ENCODE measurements at regions not wholly inside any gene's neighbourhood (a gene's known extent, or its start where the extent isn't known, plus 50 kb on each side); places are given as distances from the start of the nearest gene placed in this dataset.
"Not testable (repeated sequence)": the region's sequence is repeated elsewhere in the genome, so short reads cannot be mapped to it uniquely, and the experiment has no call there.

DNA sequence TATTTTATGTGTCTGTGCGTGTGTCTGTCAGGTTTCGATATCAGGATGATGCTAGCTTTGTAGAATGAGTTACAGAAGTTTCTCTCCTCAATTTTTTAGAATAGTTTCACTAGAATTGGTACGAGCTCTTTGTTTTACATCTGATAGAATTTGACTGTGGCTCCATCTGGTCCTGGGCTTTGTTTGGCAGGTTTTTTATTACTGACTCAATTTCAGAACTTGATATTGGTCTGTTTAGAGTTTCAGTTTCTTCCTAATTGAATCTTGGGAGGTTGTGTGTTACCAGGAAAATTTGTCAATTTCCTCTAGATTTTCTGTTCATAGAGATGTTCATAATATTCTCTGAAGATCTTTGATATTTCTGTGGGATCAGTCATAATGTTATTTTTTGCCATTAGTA lies 289.4 kb upstream of the COL3A1 start:
- no peak overlapping the region for H3K27ac Mint-ChIP-seq
- H3K4me3 ChIP-seq (ENCODE audit: low read length in 2 of 2): no peak overlapping the region
- no peaks in the 10 kb centered on the region for H3K36me3 Mint-ChIP-seq
- POLR2A ChIA-PET (ENCODE audit: partially characterized antibody): no interaction called here
- no peak for DNase-seq
- no peaks in the 10 kb centered on the region for H3K27me3 ChIP-seq (ENCODE audit: insufficient read depth, low read length)
- H3K27ac ChIP-seq (ENCODE audit: low read depth, low read length): no peak overlapping the region
- no peaks in the 10 kb centered on the region for H3K4me1 Mint-ChIP-seq
- CTCF ChIA-PET (ENCODE audit: partially characterized antibody): no interaction called here
- peaks cover 0 to 10% (median 2%) of the 10 kb centered on the region in 8 donors for H3K9me3 Mint-ChIP-seq
- no peaks in the 10 kb centered on the region for H3K9me3 ChIP-seq (ENCODE audit: control insufficient read depth in 1 of 2, low read length in 2 of 2)
- intact Hi-C loops (cut with micrococcal nuclease): no loop called here
- peaks cover 0 to 1% of the 10 kb centered on the region in 2 donors for H3K27me3 Mint-ChIP-seq
- H3K36me3 ChIP-seq (ENCODE audit: insufficient read depth, low read length): no peaks in the 10 kb centered on the region
- no peaks in the 10 kb centered on the region for H3K4me1 ChIP-seq (ENCODE audit: insufficient read depth, low read length)
- H3K4me3 Mint-ChIP-seq: no peak overlapping the region

GRCh38 chr2:188693111-188693510 lies 281.1 kb upstream of the COL3A1 start:
- Mint-ChIP-seq H3K9me3 (peaks cover 0 to 10% (median 0%) of the 10 kb centered on the region in 8 donors), H3K4me3 (no peak overlapping the region), H3K36me3 (no peaks in the 10 kb centered on the region), H3K27me3 (no peaks in the 10 kb centered on the region), H3K27ac (no peak overlapping the region), H3K4me1 (no peaks in the 10 kb centered on the region)
- no peak overlapping the region for H3K4me3 ChIP-seq (ENCODE audit: low read length in 2 of 2)
- intact Hi-C loops (cut with micrococcal nuclease): no loop called here
- ChIA-PET POLR2A (ENCODE audit: partially characterized antibody) (no interaction called here), CTCF (ENCODE audit: partially characterized antibody) (no interaction called here)
- H3K4me1 ChIP-seq (ENCODE audit: insufficient read depth, low read length): no peaks in the 10 kb centered on the region
- DNase-seq: no peak
- no peak overlapping the region for H3K27ac ChIP-seq (ENCODE audit: low read depth, low read length)
- H3K36me3 ChIP-seq (ENCODE audit: insufficient read depth, low read length): no peaks in the 10 kb centered on the region
- no peaks in the 10 kb centered on the region for H3K9me3 ChIP-seq (ENCODE audit: control insufficient read depth in 1 of 2, low read length in 2 of 2)
- no peaks in the 10 kb centered on the region for H3K27me3 ChIP-seq (ENCODE audit: insufficient read depth, low read length)

DNA sequence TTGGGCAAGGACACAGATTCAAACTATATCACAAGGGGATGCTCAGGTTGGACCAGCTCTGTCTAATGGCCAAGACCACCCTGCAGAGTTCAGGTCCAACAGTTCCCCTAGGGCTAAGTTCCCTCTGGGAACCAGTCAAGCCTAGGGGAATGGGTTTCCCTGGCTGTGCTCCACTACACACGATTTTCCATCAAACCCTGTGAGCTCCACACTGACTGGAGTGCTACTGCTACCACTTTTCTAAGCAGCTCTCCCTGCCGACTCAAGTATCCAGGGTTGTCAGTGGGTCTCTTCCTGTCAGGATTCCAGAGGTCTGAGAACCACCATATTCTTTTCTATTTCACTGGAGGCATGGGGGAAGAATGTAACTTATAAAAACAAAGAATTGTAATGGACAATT lies 280.4 kb upstream of the COL3A1 start:
- intact Hi-C loops (cut with micrococcal nuclease): no loop called here
- Histone ChIP-seq H3K27me3 (ENCODE audit: insufficient read depth, low read length) (no peaks in the 10 kb centered on the region), H3K9me3 (ENCODE audit: control insufficient read depth in 1 of 2, low read length in 2 of 2) (no peaks in the 10 kb centered on the region), H3K27ac (ENCODE audit: low read depth, low read length) (no peak overlapping the region), H3K4me3 (ENCODE audit: low read length in 2 of 2) (no peak overlapping the region), H3K36me3 (ENCODE audit: insufficient read depth, low read length) (no peaks in the 10 kb centered on the region), H3K4me1 (ENCODE audit: insufficient read depth, low read length) (no peaks in the 10 kb centered on the region)
- Mint-ChIP-seq H3K9me3 (peaks cover 0 to 13% (median 0%) of the 10 kb centered on the region in 8 donors), H3K27ac (no peak overlapping the region), H3K4me1 (no peaks in the 10 kb centered on the region), H3K27me3 (no peaks in the 10 kb centered on the region), H3K36me3 (no peaks in the 10 kb centered on the region), H3K4me3 (no peak overlapping the region)
- ChIA-PET CTCF (ENCODE audit: partially characterized antibody) (no interaction called here), POLR2A (ENCODE audit: partially characterized antibody) (no interaction called here)
- DNase-seq: no peak

GRCh38 chr2:188695953-188696352 lies 278.2 kb upstream of the COL3A1 start:
- Histone ChIP-seq H3K4me1 (ENCODE audit: insufficient read depth, low read length) (no peaks in the 10 kb centered on the region), H3K27me3 (ENCODE audit: insufficient read depth, low read length) (no peaks in the 10 kb centered on the region), H3K27ac (ENCODE audit: low read depth, low read length) (no peak overlapping the region), H3K36me3 (ENCODE audit: insufficient read depth, low read length) (no peaks in the 10 kb centered on the region), H3K9me3 (ENCODE audit: control insufficient read depth in 1 of 2, low read length in 2 of 2) (no peaks in the 10 kb centered on the region), H3K4me3 (ENCODE audit: low read length in 2 of 2) (no peak overlapping the region)
- ChIA-PET CTCF (ENCODE audit: partially characterized antibody) (no interaction called here), POLR2A (ENCODE audit: partially characterized antibody) (no interaction called here)
- no peaks in the 10 kb centered on the region for H3K27me3 Mint-ChIP-seq
- no peaks in the 10 kb centered on the region for H3K36me3 Mint-ChIP-seq
- peaks cover 0 to 10% (median 0%) of the 10 kb centered on the region in 8 donors for H3K9me3 Mint-ChIP-seq
- no peaks in the 10 kb centered on the region for H3K4me1 Mint-ChIP-seq
- intact Hi-C loops (cut with micrococcal nuclease): no loop called here
- no peak overlapping the region for H3K4me3 Mint-ChIP-seq
- no peak overlapping the region for H3K27ac Mint-ChIP-seq
- DNase-seq: no peak

GRCh38 chr2:188698151-188698550 lies 276.0 kb upstream of the COL3A1 start:
- H3K27ac ChIP-seq (ENCODE audit: low read depth, low read length); H3K4me1 Mint-ChIP-seq; H3K36me3 ChIP-seq (ENCODE audit: insufficient read depth, low read length); H3K27me3 ChIP-seq (ENCODE audit: insufficient read depth, low read length); H3K9me3 ChIP-seq (ENCODE audit: control insufficient read depth in 1 of 2, low read length in 2 of 2); intact Hi-C loops (cut with micrococcal nuclease); CTCF ChIA-PET (ENCODE audit: partially characterized antibody); POLR2A ChIA-PET (ENCODE audit: partially characterized antibody); DNase-seq; H3K27me3 Mint-ChIP-seq; H3K4me3 Mint-ChIP-seq; H3K36me3 Mint-ChIP-seq; H3K27ac Mint-ChIP-seq; H3K9me3 Mint-ChIP-seq; H3K4me1 ChIP-seq (ENCODE audit: insufficient read depth, low read length); H3K4me3 ChIP-seq (ENCODE audit: low read length in 2 of 2): not testable (repeated sequence)

GRCh38 chr2:188701836-188702235 lies 272.3 kb upstream of the COL3A1 start:
- Histone ChIP-seq H3K36me3 (ENCODE audit: insufficient read depth, low read length) (no peaks in the 10 kb centered on the region), H3K4me3 (ENCODE audit: low read length in 2 of 2) (no peak overlapping the region), H3K27ac (ENCODE audit: low read depth, low read length) (no peak overlapping the region), H3K27me3 (ENCODE audit: insufficient read depth, low read length) (no peaks in the 10 kb centered on the region), H3K4me1 (ENCODE audit: insufficient read depth, low read length) (no peaks in the 10 kb centered on the region), H3K9me3 (ENCODE audit: control insufficient read depth in 1 of 2, low read length in 2 of 2) (no peaks in the 10 kb centered on the region)
- ChIA-PET CTCF (ENCODE audit: partially characterized antibody) (no interaction called here), POLR2A (ENCODE audit: partially characterized antibody) (no interaction called here)
- H3K4me3 Mint-ChIP-seq: no peak overlapping the region
- H3K9me3 Mint-ChIP-seq: peaks cover 0 to 3% (median 2%) of the 10 kb centered on the region in 8 donors
- no peaks in the 10 kb centered on the region for H3K4me1 Mint-ChIP-seq
- H3K36me3 Mint-ChIP-seq: no peaks in the 10 kb centered on the region
- H3K27me3 Mint-ChIP-seq: no peaks in the 10 kb centered on the region
- no peak for DNase-seq
- H3K27ac Mint-ChIP-seq: no peak overlapping the region
- intact Hi-C loops (cut with micrococcal nuclease): no loop called here

- H3K27me3 ChIP-seq (ENCODE audit: insufficient read depth, low read length): no peaks in the 10 kb centered on the region
- H3K27ac ChIP-seq (ENCODE audit: low read depth, low read length): no peak overlapping the region
- DNase-seq: no peak
- intact Hi-C loops (cut with micrococcal nuclease): no loop called here
- Mint-ChIP-seq H3K4me1 (no peaks in the 10 kb centered on the region), H3K4me3 (no peak overlapping the region), H3K9me3 (peaks cover 0 to 7% (median 2%) of the 10 kb centered on the region in 8 donors), H3K36me3 (no peaks in the 10 kb centered on the region), H3K27ac (no peak overlapping the region), H3K27me3 (no peaks in the 10 kb centered on the region)
- no peak overlapping the region for H3K4me3 ChIP-seq (ENCODE audit: low read length in 2 of 2)
- no peaks in the 10 kb centered on the region for H3K36me3 ChIP-seq (ENCODE audit: insufficient read depth, low read length)
- ChIA-PET CTCF (ENCODE audit: partially characterized antibody) (no interaction called here), POLR2A (ENCODE audit: partially characterized antibody) (interaction anchor here (0.5 kb wide), 1 partner anchor 358 kb away, joined by 4 read pairs; no protein-coding TSS in a partner anchor)
- H3K9me3 ChIP-seq (ENCODE audit: control insufficient read depth in 1 of 2, low read length in 2 of 2): no peaks in the 10 kb centered on the region
- H3K4me1 ChIP-seq (ENCODE audit: insufficient read depth, low read length): no peaks in the 10 kb centered on the region
These were observed 269.0 kb upstream of the COL3A1 start for GRCh38 chr2:188705191-188705590.

GRCh38 chr2:188713961-188714360 lies 260.2 kb upstream of the COL3A1 start:
- Histone ChIP-seq H3K27me3 (ENCODE audit: insufficient read depth, low read length) (no peaks in the 10 kb centered on the region), H3K4me1 (ENCODE audit: insufficient read depth, low read length) (no peaks in the 10 kb centered on the region), H3K9me3 (ENCODE audit: control insufficient read depth in 1 of 2, low read length in 2 of 2) (no peaks in the 10 kb centered on the region), H3K36me3 (ENCODE audit: insufficient read depth, low read length) (no peaks in the 10 kb centered on the region), H3K27ac (ENCODE audit: low read depth, low read length) (no peak overlapping the region), H3K4me3 (ENCODE audit: low read length in 2 of 2) (no peak overlapping the region)
- no peak overlapping the region for H3K4me3 Mint-ChIP-seq
- intact Hi-C loops (cut with micrococcal nuclease): no loop called here
- no peaks in the 10 kb centered on the region for H3K36me3 Mint-ChIP-seq
- CTCF ChIA-PET (ENCODE audit: partially characterized antibody): no interaction called here
- H3K27ac Mint-ChIP-seq: no peak overlapping the region
- peaks cover 0 to 15% (median 5%) of the 10 kb centered on the region in 8 donors for H3K9me3 Mint-ChIP-seq
- H3K27me3 Mint-ChIP-seq: no peaks in the 10 kb centered on the region
- H3K4me1 Mint-ChIP-seq: no peaks in the 10 kb centered on the region
- POLR2A ChIA-PET (ENCODE audit: partially characterized antibody): no interaction called here
- DNase-seq: no peak
